D341Med (cell line): ENCODE measurements at regions not wholly inside any gene's neighbourhood (a gene's known extent, or its start where the extent isn't known, plus 50 kb on each side); places are given as distances from the start of the nearest gene placed in this dataset.
"Not testable (repeated sequence)": the region's sequence is repeated elsewhere in the genome, so short reads cannot be mapped to it uniquely, and the experiment has no call there.

ENCODE experiments used
- DNase-seq: peaks from one replicate; pipeline ENCODE4 v3.0.0; 2012; ENCODE audit warnings: low spot score

- DNase-seq, result no peak
Observed at GRCh38 chr2:195535911-195536522, 121.0 kb upstream of the SLC39A10 start.

GRCh38 chr2:195534971-195535370, 122.1 kb upstream of the SLC39A10 start:
- DNase-seq, result no peak

- no peak for DNase-seq
Observed at GRCh38 chr2:195533771-195534642, 123.0 kb upstream of the SLC39A10 start.

GRCh38 chr2:195532628-195533271, 124.3 kb upstream of the SLC39A10 start:
- DNase-seq, result no peak

GRCh38 chr2:195532255-195532627, 124.8 kb upstream of the SLC39A10 start:
- no peak for DNase-seq

- no peak for DNase-seq
Observed at GRCh38 chr2:195531754-195532153, 125.3 kb upstream of the SLC39A10 start.

- not testable (repeated sequence) for DNase-seq
Observed at GRCh38 chr2:195523242-195523641, 133.8 kb upstream of the SLC39A10 start.

- DNase-seq, result no peak
Observed at GRCh38 chr2:195521589-195521988, 135.4 kb upstream of the SLC39A10 start.

GRCh38 chr2:195520671-195521155, 136.3 kb upstream of the SLC39A10 start:
- no peak for DNase-seq

- DNase-seq, result no peak
Observed at GRCh38 chr2:195515551-195515950, 141.5 kb upstream of the SLC39A10 start.

- no peak for DNase-seq
Observed at GRCh38 chr2:195514365-195514764, 142.7 kb upstream of the SLC39A10 start.

GRCh38 chr2:195513119-195513518, 143.9 kb upstream of the SLC39A10 start:
- DNase-seq, result no peak

GRCh38 chr2:195509551-195509950, 147.5 kb upstream of the SLC39A10 start:
- DNase-seq, result no peak

- no peak for DNase-seq
Observed at GRCh38 chr2:195508139-195508455, 148.9 kb upstream of the SLC39A10 start.

- DNase-seq, result no peak
Observed at GRCh38 chr2:195507447-195508138, 149.4 kb upstream of the SLC39A10 start.

GRCh38 chr2:195505701-195506100, 151.3 kb upstream of the SLC39A10 start:
- no peak for DNase-seq

- no peak for DNase-seq
Observed at GRCh38 chr2:195503208-195503607, 153.8 kb upstream of the SLC39A10 start.

- DNase-seq, result no peak
Observed at GRCh38 chr2:195501746-195502145, 155.3 kb upstream of the SLC39A10 start.

GRCh38 chr2:195500879-195501278, 156.1 kb upstream of the SLC39A10 start:
- DNase-seq, result no peak

GRCh38 chr2:195498839-195499490, 158.1 kb upstream of the SLC39A10 start:
- DNase-seq, result no peak

- DNase-seq, result no peak
Observed at GRCh38 chr2:195498176-195498575, 158.8 kb upstream of the SLC39A10 start.

- no peak for DNase-seq
Observed at GRCh38 chr2:195496991-195497390, 160.0 kb upstream of the SLC39A10 start.
